ENCODE measurements at regions not wholly inside any gene's neighbourhood (a gene's known extent, or its start where the extent isn't known, plus 50 kb on each side); places are given as distances from the start of the nearest gene placed in this dataset.

- TF ChIP-seq ZFX (IDR thresholded peaks at IDR 0.05) = no peak
- TF ChIP-seq CTCF (conservative IDR thresholded peaks at IDR 0.05) = no peak
- no peak overlapping the region for H3K27ac ChIP-seq
These were observed 340.0 kb downstream of the FBXW7 start for GRCh38 chr4:152195888-152196287.

GRCh38 chr4:152193059-152193458, 342.8 kb downstream of the FBXW7 start:
- H3K27ac ChIP-seq = no peak overlapping the region
- TF ChIP-seq CTCF (conservative IDR thresholded peaks at IDR 0.05) = no peak
- TF ChIP-seq ZFX (IDR thresholded peaks at IDR 0.05) = no peak

GRCh38 chr4:152190907-152191306, 345.0 kb downstream of the FBXW7 start:
- H3K27ac ChIP-seq = no peak overlapping the region
- no peak for TF ChIP-seq CTCF (conservative IDR thresholded peaks at IDR 0.05)
- no peak for TF ChIP-seq ZFX (IDR thresholded peaks at IDR 0.05)

GRCh38 chr4:152189451-152190179, 346.3 kb downstream of the FBXW7 start:
- TF ChIP-seq ZFX (IDR thresholded peaks at IDR 0.05) (no peak), CTCF (conservative IDR thresholded peaks at IDR 0.05) (no peak)

GRCh38 chr4:152188801-152189200, 347.1 kb downstream of the FBXW7 start:
- H3K27ac ChIP-seq = no peak overlapping the region
- TF ChIP-seq CTCF (conservative IDR thresholded peaks at IDR 0.05) = no peak
- TF ChIP-seq ZFX (IDR thresholded peaks at IDR 0.05) = no peak

More at GRCh38 chr4:152189451-152190179, 346.3 kb downstream of the FBXW7 start:
- H3K27ac ChIP-seq = no peak overlapping the region

GRCh38 chr4:152187693-152188092, 348.2 kb downstream of the FBXW7 start:
- H3K27ac ChIP-seq = no peak overlapping the region
- TF ChIP-seq ZFX (IDR thresholded peaks at IDR 0.05) = no peak
- TF ChIP-seq CTCF (conservative IDR thresholded peaks at IDR 0.05) = no peak

- TF ChIP-seq CTCF (conservative IDR thresholded peaks at IDR 0.05) (no peak), ZFX (IDR thresholded peaks at IDR 0.05) (no peak)
- no peak overlapping the region for H3K27ac ChIP-seq
These were observed 349.9 kb downstream of the FBXW7 start for GRCh38 chr4:152185786-152186550.
